LoVo (cell line): ENCODE measurements at regions not wholly inside any gene's neighbourhood (a gene's known extent, or its start where the extent isn't known, plus 50 kb on each side); places are given as distances from the start of the nearest gene placed in this dataset.

Source experiments
- DNase-seq: peaks from one replicate; pipeline ENCODE4 v3.0.0-alpha.2; 2016; ENCODE audit warnings: low spot score

DNA sequence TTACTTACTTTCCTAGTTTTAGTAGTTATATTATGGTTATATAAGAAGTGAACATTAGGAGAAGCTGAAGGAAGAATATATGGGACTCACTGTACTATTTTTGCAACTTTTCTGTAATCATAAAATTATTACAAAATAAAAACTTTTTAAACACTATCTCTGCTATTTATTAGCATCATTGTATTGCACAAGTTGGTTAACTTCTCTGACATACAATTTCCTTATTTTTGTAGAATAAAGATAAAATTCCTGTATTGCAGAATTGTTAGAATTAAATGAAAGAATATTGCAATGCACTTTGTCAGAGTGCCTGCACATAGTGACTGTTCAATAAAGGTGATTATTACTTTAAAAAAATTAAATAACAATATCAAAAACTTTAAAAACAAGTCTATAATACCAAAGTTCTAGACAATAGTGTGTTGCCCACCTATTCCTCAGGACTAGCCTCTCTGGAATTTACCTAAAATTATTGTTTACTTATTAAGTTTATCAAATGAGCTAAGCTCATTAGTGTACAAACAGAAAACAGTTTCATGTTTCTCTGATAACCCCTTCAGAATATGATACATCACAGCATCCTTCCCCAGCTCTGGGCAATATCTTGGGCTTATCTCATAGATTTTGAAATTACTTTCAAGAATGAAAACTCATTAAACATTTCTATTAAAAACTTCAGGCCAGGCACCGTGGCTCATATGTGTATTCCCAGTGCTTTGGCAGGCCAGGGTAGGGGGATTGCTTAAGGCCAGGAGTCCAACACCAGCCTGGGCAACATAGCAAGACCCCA, 77.4 kb upstream of the TMPO start:
- no peak for DNase-seq

DNA sequence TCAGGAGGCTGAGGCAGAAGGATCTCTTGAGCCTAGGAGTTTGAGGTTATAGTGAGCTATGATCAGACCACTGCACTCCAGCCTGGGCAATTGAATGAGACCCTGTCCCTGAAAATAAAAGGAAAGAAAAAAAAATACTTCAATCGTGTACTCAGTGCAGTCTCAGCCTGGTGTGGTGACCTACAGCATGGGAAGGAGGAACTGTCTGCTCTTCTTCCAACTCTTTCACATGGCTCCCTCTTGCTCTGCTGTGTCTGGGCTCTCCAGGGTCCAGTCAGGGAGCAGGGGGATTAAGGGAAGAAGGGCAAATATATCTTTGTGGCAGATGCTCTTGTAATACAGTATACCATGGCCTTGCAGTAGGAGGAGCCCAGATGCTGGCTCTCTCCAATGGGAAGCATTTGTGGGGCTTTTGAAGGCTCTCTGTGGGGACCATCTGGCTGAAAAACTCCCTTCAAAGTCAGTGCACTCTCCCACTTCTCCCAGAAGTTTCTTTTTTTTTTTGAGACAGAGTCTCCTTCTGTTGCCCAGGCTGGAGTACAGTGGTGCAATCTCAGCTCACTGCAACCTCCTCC, 76.6 kb upstream of the TMPO start:
- DNase-seq = no peak

DNA sequence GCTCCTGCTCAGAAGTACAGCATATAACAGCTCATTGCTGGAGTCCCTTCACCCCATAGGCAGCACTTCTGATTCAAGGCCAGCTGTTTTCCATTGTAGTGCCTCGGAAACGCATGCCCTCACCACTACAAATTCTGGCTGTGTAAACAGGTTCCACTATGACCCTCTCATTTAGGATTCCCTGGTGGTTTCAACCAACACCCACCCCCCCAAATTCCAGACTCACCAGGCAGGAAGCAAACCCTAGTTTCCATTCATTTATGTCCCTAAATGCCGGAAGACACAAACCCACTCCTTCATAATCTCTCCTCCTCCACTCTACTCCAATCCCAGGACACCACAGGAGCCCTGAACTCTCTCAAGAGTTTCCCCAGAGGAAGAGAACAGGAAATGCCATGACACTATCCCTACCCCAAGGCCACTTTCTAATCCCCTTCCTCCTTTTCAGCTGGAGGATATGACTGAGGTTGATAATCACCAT, 75.9 kb upstream of the TMPO start:
- DNase-seq = no peak

DNA sequence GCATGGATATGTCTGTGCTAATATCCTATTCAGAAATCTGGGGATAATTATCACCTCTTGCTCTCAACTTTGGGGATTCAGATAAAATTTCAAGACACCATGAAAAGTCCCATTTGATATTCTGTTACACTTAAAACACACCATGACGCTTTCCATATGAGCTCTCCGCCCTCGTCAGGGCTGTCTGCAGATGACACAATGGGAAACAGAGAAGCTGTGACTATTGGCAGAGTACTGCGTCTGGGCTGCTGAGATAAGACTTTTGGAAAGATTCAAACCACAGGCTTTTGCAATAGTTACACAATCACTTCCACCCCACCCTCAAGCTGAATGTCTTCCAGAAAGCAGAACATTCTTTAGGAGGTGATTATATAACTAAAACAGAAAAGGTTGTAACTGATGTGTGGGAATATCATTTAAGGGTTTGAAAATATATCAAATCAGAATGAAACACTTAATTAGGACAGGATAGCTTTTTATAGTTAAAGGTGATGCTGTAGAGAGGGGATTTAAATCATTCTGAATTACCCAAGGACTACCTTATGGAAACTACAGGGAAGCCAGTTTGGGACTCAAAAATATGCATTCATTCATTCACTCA, 75.3 kb upstream of the TMPO start:
- no peak for DNase-seq

DNA sequence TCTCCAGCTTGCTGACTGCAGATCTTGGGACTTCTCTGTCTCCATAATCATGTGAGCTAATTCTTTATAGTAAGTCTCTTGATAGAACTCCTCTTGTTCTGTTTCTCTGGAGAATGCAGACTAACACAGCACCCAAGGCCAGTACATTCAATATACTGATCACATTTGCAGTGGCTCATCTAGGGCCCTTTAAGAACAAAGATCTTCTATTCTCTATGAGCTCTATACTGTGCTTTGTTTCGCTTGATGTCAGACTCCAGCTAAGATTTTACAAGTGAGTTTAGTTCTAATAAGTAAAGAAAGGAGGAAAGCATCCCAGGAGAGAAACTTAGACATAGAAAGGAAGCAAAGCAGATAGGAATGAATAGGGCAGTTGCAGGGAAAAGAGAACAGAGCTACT, 69.3 kb upstream of the TMPO start:
- DNase-seq = no peak

DNA sequence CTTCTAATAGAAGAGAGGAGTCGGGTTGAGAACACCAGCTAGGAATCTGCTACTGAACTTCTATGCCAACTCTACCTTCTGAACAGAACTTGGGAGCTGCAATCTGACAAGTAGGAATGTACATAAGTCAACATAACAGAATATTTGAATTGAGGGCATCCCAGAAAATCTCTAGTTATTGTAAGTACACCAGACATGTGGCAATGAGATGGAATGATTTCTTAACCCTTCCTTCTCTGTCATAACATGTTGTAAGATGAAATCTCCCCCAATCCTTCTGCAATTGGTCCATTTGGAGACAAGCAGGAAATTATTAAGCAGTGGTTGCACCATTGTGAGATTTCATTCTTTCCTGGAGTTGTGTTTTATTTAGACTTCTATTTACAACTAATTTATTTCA, 68.7 kb upstream of the TMPO start:
- DNase-seq = no peak

DNA sequence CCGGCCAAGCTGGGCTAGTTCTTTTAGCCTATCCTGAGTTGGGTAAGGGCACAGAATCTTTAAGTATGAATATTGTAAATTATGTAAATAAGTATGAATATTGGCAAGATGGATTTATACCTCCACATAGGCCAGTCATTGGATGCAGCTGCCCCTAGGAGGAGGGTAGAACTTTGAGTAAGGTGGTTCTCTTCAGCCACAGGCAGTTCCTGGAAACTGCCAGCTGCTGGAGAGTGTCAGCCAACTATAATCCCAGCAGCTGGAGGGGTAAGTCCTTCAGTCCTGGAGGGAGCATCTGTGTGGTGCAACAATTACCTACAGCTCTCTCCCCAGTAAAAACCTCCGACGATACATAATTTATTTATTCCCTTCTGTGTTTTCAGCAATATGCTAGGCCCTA, 65.8 kb upstream of the TMPO start:
- DNase-seq = no peak

DNA sequence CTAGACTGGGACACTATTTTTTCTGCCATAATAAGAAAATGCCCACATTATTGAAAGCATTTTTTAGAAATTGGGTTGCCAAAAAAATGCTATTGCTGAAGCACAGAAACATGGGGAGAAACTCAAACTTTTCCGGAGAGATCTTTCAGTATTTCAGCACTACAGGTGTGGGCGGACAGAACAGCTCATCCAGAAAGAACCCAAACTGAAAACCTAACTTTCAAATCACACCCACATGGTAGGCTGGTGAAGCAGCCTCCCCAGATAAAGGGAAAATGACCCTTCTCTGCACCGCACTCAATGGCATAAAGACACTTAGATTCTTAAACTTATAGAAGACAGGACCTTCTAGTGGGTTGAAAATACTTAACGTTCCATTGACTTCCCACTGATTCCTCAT, 62.3 kb upstream of the TMPO start:
- no peak for DNase-seq

DNA sequence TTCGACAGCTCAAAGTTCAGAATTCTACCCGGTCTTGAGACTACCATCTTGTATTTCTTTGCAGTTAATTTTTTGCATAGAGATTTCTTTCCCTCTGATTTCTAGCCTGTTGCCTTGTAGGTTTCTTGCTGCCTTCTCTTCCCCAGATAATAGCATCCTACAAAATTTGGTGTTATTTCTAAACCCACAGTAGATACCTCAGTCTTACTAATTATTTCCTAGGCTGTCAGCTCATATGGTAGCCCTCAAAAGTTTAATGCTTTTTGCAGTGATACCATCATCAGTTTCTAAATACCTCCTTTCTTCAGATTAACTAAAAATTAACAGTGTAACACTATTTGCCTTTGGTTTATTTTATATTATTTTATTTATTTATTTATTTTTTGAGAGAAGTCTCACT, 61.9 kb upstream of the TMPO start:
- no peak for DNase-seq

DNA sequence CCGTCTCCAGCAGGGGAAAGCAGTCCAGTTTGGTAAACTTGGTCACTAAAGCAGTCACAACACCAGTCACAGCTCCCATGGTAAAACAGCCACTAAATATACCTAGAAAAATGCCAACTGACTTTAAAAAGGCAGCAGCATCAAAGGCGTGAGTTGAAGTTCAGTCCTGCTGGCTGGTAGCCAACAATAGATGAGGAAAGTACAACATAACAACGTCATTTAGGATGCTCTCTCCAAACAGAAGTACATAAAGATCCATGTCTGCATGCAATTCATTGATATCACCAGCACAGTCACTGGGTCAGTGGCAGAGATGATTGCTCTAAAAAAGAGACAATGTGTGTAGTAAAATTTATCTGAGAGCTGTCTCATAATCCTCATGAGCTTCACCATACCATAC, 59.3 kb upstream of the TMPO start:
- no peak for DNase-seq

DNA sequence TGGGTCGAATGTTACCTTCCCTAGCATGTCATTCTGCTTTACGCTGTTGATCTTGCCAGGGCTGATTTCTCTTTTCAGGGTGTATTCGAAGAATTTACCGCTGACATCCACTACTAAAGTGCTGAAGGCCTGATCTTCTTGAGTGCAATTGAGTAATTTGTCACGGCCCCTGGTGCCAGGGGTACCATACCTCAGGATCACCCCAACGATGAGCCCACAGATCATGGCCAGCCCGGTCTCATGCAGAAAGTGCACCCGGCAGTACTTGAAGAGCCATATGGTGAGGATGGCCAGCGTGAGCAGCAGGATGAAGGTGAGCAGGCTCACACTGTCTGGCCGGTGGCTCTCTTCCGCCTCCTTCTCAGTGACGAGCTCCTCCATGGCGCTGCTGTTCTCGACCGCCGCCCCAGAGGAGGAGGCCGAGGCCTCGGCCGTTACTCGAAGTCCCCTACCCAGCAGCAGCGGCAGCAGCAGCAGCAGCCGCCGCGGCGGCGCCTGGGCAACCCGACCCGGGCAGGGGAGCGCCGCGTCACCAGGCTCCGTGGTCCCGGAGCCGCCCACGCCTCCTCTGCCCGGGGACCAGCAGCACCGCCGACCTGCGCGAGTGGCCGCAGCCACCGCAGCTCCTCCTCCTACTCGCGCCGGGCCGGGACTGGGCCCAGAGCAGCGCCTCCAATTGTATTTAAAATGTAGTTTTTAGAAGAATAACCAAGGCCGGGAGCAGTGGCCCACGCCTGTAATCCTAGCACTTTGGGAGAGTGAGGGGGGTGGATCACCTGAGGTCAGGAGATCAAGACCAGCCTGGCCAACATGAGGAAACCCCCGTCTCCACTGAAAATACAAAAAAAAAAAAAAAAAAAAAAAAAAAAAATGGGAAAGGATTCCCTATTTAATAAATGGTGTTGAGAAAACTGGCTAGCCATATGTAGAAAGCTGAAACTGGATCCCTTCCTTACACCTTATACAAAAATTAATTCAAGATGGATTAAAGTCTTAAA, 58.5 kb upstream of the TMPO start:
- DNase-seq = no peak

DNA sequence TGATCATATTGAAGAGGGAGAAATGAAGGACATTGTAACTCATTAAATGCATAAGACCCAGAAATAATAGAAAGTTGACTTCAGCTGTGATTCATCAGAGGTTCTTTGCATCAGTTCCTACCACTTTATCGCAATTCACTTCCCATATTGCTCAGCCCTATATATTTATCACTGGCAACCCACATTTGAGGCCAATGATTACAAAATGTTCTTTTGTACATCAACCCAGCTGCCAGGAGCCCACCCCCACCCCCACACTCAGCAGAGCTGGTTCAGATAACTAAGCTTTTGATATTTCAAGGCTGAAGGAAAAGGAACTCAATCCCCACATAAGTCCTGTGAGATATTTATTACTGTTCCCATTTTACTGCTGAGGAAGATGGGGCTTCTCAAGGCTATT, 51.2 kb upstream of the TMPO start:
- no peak for DNase-seq

DNA sequence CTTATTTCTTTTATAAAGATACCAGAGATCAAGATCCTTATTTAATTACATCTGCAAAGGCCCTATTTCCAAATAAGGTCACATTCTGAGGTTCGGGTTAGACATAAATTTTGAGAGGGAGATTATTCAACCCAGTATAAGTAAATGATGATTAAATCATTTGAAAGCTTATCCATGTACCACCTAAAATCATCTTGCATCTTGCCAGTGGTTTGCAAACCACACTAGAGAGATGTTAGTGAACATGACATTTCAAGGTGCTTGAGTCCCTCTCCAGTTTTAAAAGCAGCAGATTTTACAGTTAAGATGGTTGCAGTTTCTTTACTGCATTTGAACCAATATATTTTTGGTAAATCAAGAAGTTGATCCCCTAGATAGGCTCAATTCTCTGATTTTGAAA, 49.9 kb upstream of the TMPO start:
- DNase-seq = no peak
